CD4-positive, alpha-beta T cell (primary cell): ENCODE measurements at regions not wholly inside any gene's neighbourhood (a gene's known extent, or its start where the extent isn't known, plus 50 kb on each side); places are given as distances from the start of the nearest gene placed in this dataset.

ENCODE experiments used
- ATAC-seq: fragments of 200-7000 bp; cut with Tn5 transposase; one replicate; pipeline ENCODE4 v1.10.0; 2022; ENCODE audit warnings: mild to moderate bottlenecking; ENCODE audit not compliant: poor library complexity
- CTCF ChIA-PET: fragments of 350-600 bp; sonication (Branson Sonifier 250); formaldehyde crosslinking; loops from one replicate; lab custom pipeline; 2021; ENCODE audit warnings: antibody characterized with exemption, inconsistent platforms; lab: Charles Lee
- POLR2A ChIA-PET: fragments of 350-600 bp; sonication (Branson Sonifier 250); formaldehyde crosslinking; loops from one replicate; lab custom pipeline; 2021; ENCODE audit warnings: antibody characterized with exemption, inconsistent platforms; lab: Charles Lee
- DNase-seq, 14 experiments: peaks; one replicate each; pipeline ENCODE4 v3.0.0-alpha.2; 2013 to 2020; ENCODE audit warnings: mixed read lengths in 2 of 14
- H3K27ac ChIP-seq, 2 donors: one replicate each; pipeline versions ENCODE4 v1.5.1 to v1.7.0; 2013; ENCODE audit warnings: low read length in 2 of 2, low read depth in 1 of 2, mild to moderate bottlenecking in 1 of 2
- H3K27me3 ChIP-seq, 2 experiments: 1 replicate in 1 of 2; 2 replicates in 1 of 2; pipeline versions ENCODE4 v1.6.1 to v1.7.0; 2013; ENCODE audit warnings: low read length in 2 of 2, control low read depth in 1 of 2, mild to moderate bottlenecking in 1 of 2, moderate library complexity in 1 of 2; ENCODE audit not compliant: insufficient read depth in 2 of 2, control insufficient read depth in 1 of 2
- H3K36me3 ChIP-seq: one replicate; pipeline ENCODE4 v1.6.1; 2013; ENCODE audit warnings: low read length, control low read depth; ENCODE audit not compliant: insufficient read depth
- H3K4me1 ChIP-seq: one replicate; pipeline ENCODE4 v1.6.1; 2013; ENCODE audit warnings: low read length, control low read depth; ENCODE audit not compliant: insufficient read depth
- H3K4me3 ChIP-seq: one replicate; pipeline ENCODE4 v1.5.1; 2013; ENCODE audit warnings: mild to moderate bottlenecking, low read length, moderate library complexity
- H3K9me3 ChIP-seq, 2 experiments: 1 replicate in 1 of 2; 2 replicates in 1 of 2; pipeline versions ENCODE4 v1.6.1 to v1.7.0; 2013; ENCODE audit warnings: low read length in 2 of 2, mild to moderate bottlenecking in 2 of 2, control low read depth in 1 of 2, moderate library complexity in 1 of 2; ENCODE audit not compliant: control insufficient read depth in 1 of 2, insufficient read depth in 1 of 2
- H3K27ac Mint-ChIP-seq: one replicate; pipeline ENCODE4 v1.8.0; 2020; ENCODE audit warnings: mixed read lengths
- H3K27me3 Mint-ChIP-seq: one replicate; pipeline ENCODE4 v1.8.0; 2021; ENCODE audit warnings: mixed read lengths
- H3K36me3 Mint-ChIP-seq: one replicate; pipeline ENCODE4 v1.8.0; 2021; ENCODE audit warnings: low read depth, mixed read lengths
- H3K4me1 Mint-ChIP-seq: one replicate; pipeline ENCODE4 v1.8.0; 2021; ENCODE audit warnings: low read depth, mixed read lengths
- H3K4me3 Mint-ChIP-seq: one replicate; pipeline ENCODE4 v1.8.0; 2020; ENCODE audit warnings: mild to moderate bottlenecking, mixed read lengths
- H3K9me3 Mint-ChIP-seq: one replicate; pipeline ENCODE4 v1.8.0; 2020; ENCODE audit warnings: mixed read lengths
- CTCF ChIP-seq: fragments of 200-600 bp; IDR thresholded peaks from one replicate; pipeline ENCODE4 v1.8.0; 2022; ENCODE audit warnings: antibody characterized with exemption, mild to moderate bottlenecking
- intact Hi-C, 2 experiments: fragments of 100-400 bp; cut with DNase I in 1 of 2; cut with micrococcal nuclease in 1 of 2; formaldehyde crosslinking; loops; one replicate each; pipeline versions ENCODE4 v1.15.1 to v1.9.0; 2023 to 2025; cut with DNase I, micrococcal nuclease

- no peaks in the 10 kb centered on the region for H3K4me1 Mint-ChIP-seq
- no peak overlapping the region for H3K4me3 ChIP-seq
- no peak for DNase-seq
- ChIA-PET POLR2A (no interaction called here), CTCF (no interaction called here)
- no peak for TF ChIP-seq CTCF
- peaks cover 0 to 5% of the 10 kb centered on the region in 2 experiments for H3K9me3 ChIP-seq
- no peak overlapping the region for H3K27ac ChIP-seq
- H3K36me3 Mint-ChIP-seq, result no peaks in the 10 kb centered on the region
- H3K4me1 ChIP-seq, result no peaks in the 10 kb centered on the region
- H3K27me3 Mint-ChIP-seq, result no peaks in the 10 kb centered on the region
- intact Hi-C loops, result no loop called here
- H3K27me3 ChIP-seq, result no peaks in the 10 kb centered on the region
- H3K9me3 Mint-ChIP-seq, result peaks cover 3% of the 10 kb centered on the region
- H3K27ac Mint-ChIP-seq, result no peak overlapping the region
- no peak overlapping the region for H3K4me3 Mint-ChIP-seq
- ATAC-seq, result no peak
- no peaks in the 10 kb centered on the region for H3K36me3 ChIP-seq
Observed at GRCh38 chr6:153575528-153575927, 444.4 kb upstream of the RGS17 start.

- Mint-ChIP-seq H3K9me3 (peaks cover 3% of the 10 kb centered on the region), H3K4me1 (no peaks in the 10 kb centered on the region), H3K36me3 (no peaks in the 10 kb centered on the region), H3K27me3 (no peaks in the 10 kb centered on the region), H3K4me3 (no peak overlapping the region), H3K27ac (no peak overlapping the region)
- no peaks in the 10 kb centered on the region for H3K36me3 ChIP-seq
- no peak overlapping the region for H3K4me3 ChIP-seq
- ChIA-PET POLR2A (no interaction called here), CTCF (no interaction called here)
- no peaks in the 10 kb centered on the region for H3K27me3 ChIP-seq
- H3K4me1 ChIP-seq, result no peaks in the 10 kb centered on the region
- no peak overlapping the region for H3K27ac ChIP-seq
- peaks cover 0 to 4% of the 10 kb centered on the region in 2 experiments for H3K9me3 ChIP-seq
- TF ChIP-seq CTCF, result no peak
- no peak for ATAC-seq
- intact Hi-C loops, result no loop called here
- DNase-seq, result no peak
Observed at GRCh38 chr6:153574231-153574630, 443.1 kb upstream of the RGS17 start.

GRCh38 chr6:153572371-153572770 lies 441.3 kb upstream of the RGS17 start:
- Histone ChIP-seq H3K4me3 (no peak overlapping the region), H3K9me3 (no peaks in the 10 kb centered on the region), H3K27me3 (no peaks in the 10 kb centered on the region), H3K36me3 (no peaks in the 10 kb centered on the region), H3K27ac (no peak overlapping the region), H3K4me1 (no peaks in the 10 kb centered on the region)
- no peak for DNase-seq
- ChIA-PET CTCF (no interaction called here), POLR2A (no interaction called here)
- Mint-ChIP-seq H3K27ac (no peak overlapping the region), H3K27me3 (no peaks in the 10 kb centered on the region), H3K4me1 (no peaks in the 10 kb centered on the region), H3K9me3 (no peaks in the 10 kb centered on the region), H3K36me3 (no peaks in the 10 kb centered on the region), H3K4me3 (no peak overlapping the region)
- ATAC-seq, result no peak
- intact Hi-C loops, result no loop called here
- no peak for TF ChIP-seq CTCF
